Amniotic epithelial cell (primary cell): ENCODE measurements at regions not wholly inside any gene's neighbourhood (a gene's known extent, or its start where the extent isn't known, plus 50 kb on each side); places are given as distances from the start of the nearest gene placed in this dataset.
"Not testable (repeated sequence)": the region's sequence is repeated elsewhere in the genome, so short reads cannot be mapped to it uniquely, and the experiment has no call there.

ENCODE experiments used
- DNase-seq: peaks from one replicate; pipeline ENCODE4 v3.0.0-alpha.2; 2010; ENCODE audit warnings: low read depth

- DNase-seq = no peak
Measured at GRCh38 chr22:49349841-49350381, 477.8 kb downstream of the BRD1 start.

- DNase-seq = no peak
Measured at GRCh38 chr22:49349181-49349835, 478.4 kb downstream of the BRD1 start.

GRCh38 chr22:49348631-49349030 lies 479.0 kb downstream of the BRD1 start:
- no peak for DNase-seq

GRCh38 chr22:49347376-49347775 lies 480.3 kb downstream of the BRD1 start:
- DNase-seq = no peak

- no peak for DNase-seq
Measured at GRCh38 chr22:49345896-49346295, 481.8 kb downstream of the BRD1 start.

- DNase-seq = no peak
Measured at GRCh38 chr22:49344656-49345055, 483.0 kb downstream of the BRD1 start.

GRCh38 chr22:49344161-49344560 lies 483.5 kb downstream of the BRD1 start:
- no peak for DNase-seq

- DNase-seq = no peak
Measured at GRCh38 chr22:49340406-49340805, 487.3 kb downstream of the BRD1 start.

GRCh38 chr22:49336483-49336882 lies 491.2 kb downstream of the BRD1 start:
- DNase-seq = not testable (repeated sequence)

GRCh38 chr22:49334976-49335375 lies 492.7 kb downstream of the BRD1 start:
- DNase-seq = no peak

GRCh38 chr22:49334449-49334789 lies 493.3 kb downstream of the BRD1 start:
- DNase-seq = no peak

- no peak for DNase-seq
Measured at GRCh38 chr22:49333206-49333605, 494.5 kb downstream of the BRD1 start.

GRCh38 chr22:49332691-49333090 lies 495.0 kb downstream of the BRD1 start:
- DNase-seq = no peak

GRCh38 chr22:49331878-49332277 lies 495.8 kb downstream of the BRD1 start:
- DNase-seq = no peak

- no peak for DNase-seq
Measured at GRCh38 chr22:49331223-49331815, 496.4 kb downstream of the BRD1 start.

- no peak for DNase-seq
Measured at GRCh38 chr22:49330421-49331222, 497.1 kb downstream of the BRD1 start.

- DNase-seq = no peak
Measured at GRCh38 chr22:49329636-49330035, 498.0 kb downstream of the BRD1 start.

- no peak for DNase-seq
Measured at GRCh38 chr22:49328630-49329405, 498.9 kb downstream of the BRD1 start.

- DNase-seq = no peak
Measured at GRCh38 chr22:49328118-49328475, 499.6 kb downstream of the BRD1 start.

GRCh38 chr22:49327411-49328117 lies 500.1 kb downstream of the BRD1 start:
- DNase-seq = no peak

- no peak for DNase-seq
Measured at GRCh38 chr22:49326558-49326957, 501.1 kb downstream of the BRD1 start.
